K562 (cell line): ENCODE measurements at regions not wholly inside any gene's neighbourhood (a gene's known extent, or its start where the extent isn't known, plus 50 kb on each side); places are given as distances from the start of the nearest gene placed in this dataset.

Experiments used
- ATAC-seq: fragments of 200-7000 bp; cut with Tn5 transposase; 3 replicates; pipeline ENCODE4 v1.9.1; 2020; ENCODE audit warnings: moderate library complexity
- BruUV-seq: library from RNA; stranded (reverse); fragments of 400-500 nt; replicated peaks from 2 replicates; lab custom pipeline; 2021; lab: Mats Ljungman, UMichigan
- CTCF ChIA-PET: fragments of 300-600 bp; formaldehyde crosslinking; extraction: SDS; loops from one replicate; lab custom pipeline; 2021; ENCODE audit warnings: low intra/inter-chr PET ratio; lab: Yijun Ruan, JAX
- POLR2A ChIA-PET: fragments of 300-600, 350-650 bp; sonication (Branson Sonifier 250); formaldehyde crosslinking; extraction: SDS; loops from one replicate; lab custom pipeline; 2021; ENCODE audit warnings: antibody characterized with exemption, inconsistent platforms; lab: Yijun Ruan, JAX
- DNase-seq, 4 experiments: peaks; one replicate each; pipeline versions ENCODE4 v3.0.0 to v3.0.0-alpha.2; 2011 to 2018; ENCODE audit warnings: low spot score in 3 of 4, mixed read lengths in 3 of 4; ENCODE audit errors: extremely low read depth in 1 of 4
- FAIRE-seq: peaks from 2 replicates; lab custom pipeline; 2011; peaks lifted over from hg19 to GRCh38; lab: Jason Lieb, UNC
- H2AFZ ChIP-seq: 2 replicates; pipeline ENCODE4 v1.6.0; 2011; ENCODE audit warnings: low read depth, low read length, control low read depth, inconsistent platforms
- H3K27ac ChIP-seq: fragments of 200-600 bp; 3 replicates; pipeline ENCODE4 v1.8.0; 2011; ENCODE audit warnings: low read depth, mild to moderate bottlenecking, control low read depth, inconsistent platforms, low read length, moderate library complexity, mixed read lengths; ENCODE audit errors: extremely low read depth
- H3K27me3 ChIP-seq, 2 experiments: fragments of 300-600 bp in 1 of 2; 2 replicates in 1 of 2; 3 replicates in 1 of 2; pipeline versions ENCODE4 v1.6.0 to v1.8.0; 2011; ENCODE audit warnings: inconsistent platforms in 2 of 2, low read length in 2 of 2, mild to moderate bottlenecking in 1 of 2, mixed read lengths in 1 of 2, moderate library complexity in 1 of 2; ENCODE audit not compliant: control insufficient read depth in 2 of 2, insufficient read depth in 2 of 2
- H3K36me3 ChIP-seq: fragments of 300-600 bp; 3 replicates; pipeline ENCODE4 v1.8.0; 2011; ENCODE audit warnings: mild to moderate bottlenecking, low read length, inconsistent platforms; ENCODE audit not compliant: control insufficient read depth, insufficient read depth
- H3K4me1 ChIP-seq, 2 experiments: fragments of 200-600 bp in 1 of 2; replicated peaks in 1 of 2; 2 replicates in 1 of 2; 3 replicates in 1 of 2; pipeline versions ENCODE4 v1.5.1 to v1.8.0; 2011; ENCODE audit warnings: inconsistent platforms in 2 of 2, low read length in 2 of 2, mild to moderate bottlenecking in 1 of 2, mixed read lengths in 1 of 2, moderate library complexity in 1 of 2; ENCODE audit not compliant: control insufficient read depth in 2 of 2, insufficient read depth in 2 of 2
- H3K4me2 ChIP-seq: 2 replicates; pipeline ENCODE4 v1.6.1; 2011; ENCODE audit warnings: low read length, control low read depth, inconsistent platforms, mixed read lengths; ENCODE audit not compliant: insufficient read depth
- H3K4me3 ChIP-seq: fragments of 200-600 bp; sonication (generic), shearing (Covaris generic); 2 replicates; pipeline ENCODE4 v1.5.1; 2016; ENCODE audit warnings: control low read depth, inconsistent platforms
- H3K79me2 ChIP-seq: fragments of 200-600 bp; 3 replicates; pipeline ENCODE4 v1.8.0; 2011; ENCODE audit warnings: low read length, inconsistent platforms; ENCODE audit not compliant: control insufficient read depth, insufficient read depth
- H3K9ac ChIP-seq, 2 experiments: 2 replicates each; pipeline versions ENCODE4 v1.6.0 to v1.6.1; 2011; ENCODE audit warnings: low read depth in 2 of 2, low read length in 2 of 2, control low read depth in 1 of 2, inconsistent platforms in 1 of 2, mild to moderate bottlenecking in 1 of 2, mixed read lengths in 1 of 2; ENCODE audit not compliant: insufficient read depth in 1 of 2
- H3K9me1 ChIP-seq: one replicate; pipeline ENCODE4 v1.6.0; 2011; ENCODE audit warnings: inconsistent platforms, mild to moderate bottlenecking, low read length, moderate library complexity; ENCODE audit not compliant: control insufficient read depth, insufficient read depth
- H3K9me3 ChIP-seq: replicated peaks from 2 replicates; pipeline ENCODE4 v1.5.1; 2011; ENCODE audit warnings: low read depth, low read length, inconsistent platforms; ENCODE audit not compliant: control insufficient read depth, insufficient read depth
- H4K20me1 ChIP-seq: replicated peaks from 2 replicates; pipeline ENCODE4 v1.6.1; 2011; ENCODE audit warnings: low read length, inconsistent platforms, mixed read lengths; ENCODE audit not compliant: control insufficient read depth, insufficient read depth
- BRCA1 ChIP-seq, 2 experiments: fragments of 450-650 bp in 1 of 2; sonication (generic) in 1 of 2; formaldehyde crosslinking in 1 of 2; IDR thresholded peaks; 2 replicates each; pipeline versions ENCODE4 v1.5.0 to v1.6.1; 2017 to 2020; ENCODE audit warnings: mild to moderate bottlenecking in 1 of 2, missing genetic modification reagents in 1 of 2
- CREBBP ChIP-seq: IDR thresholded peaks from one replicate; pipeline ENCODE4 v1.6.1; 2012; ENCODE audit warnings: low read depth, mild to moderate bottlenecking, control low read depth, inconsistent platforms, low read length
- CXXC5 ChIP-seq: fragments of 250-450 bp; sonication (Bioruptor Pico); IDR thresholded peaks from 2 replicates; pipeline ENCODE4 v1.8.0; 2022; ENCODE audit warnings: inconsistent platforms, mild to moderate bottlenecking, moderate library complexity
- E2F1 ChIP-seq: sonication (generic); formaldehyde crosslinking; IDR thresholded peaks from 2 replicates; pipeline ENCODE4 v1.8.1; 2023; ENCODE audit warnings: mild to moderate bottlenecking, missing genetic modification reagents, moderate library complexity
- ETV6 ChIP-seq, 3 experiments: fragments of 150-350 bp in 1 of 3; sonication (generic) in 1 of 3; formaldehyde crosslinking in 1 of 3; IDR thresholded peaks; 2 replicates each; pipeline versions ENCODE4 v1.6.1 to v1.8.0; 2014 to 2022; ENCODE audit warnings: borderline replicate concordance in 2 of 3, low read depth in 2 of 3, antibody characterized with exemption in 1 of 3, low read length in 1 of 3, mild to moderate bottlenecking in 1 of 3, missing genetic modification reagents in 1 of 3
- GATAD2A ChIP-seq: fragments of 450-650 bp; IDR thresholded peaks from 2 replicates; pipeline ENCODE4 v1.6.1; 2017
- JUNB ChIP-seq: fragments of 450-650 bp; formaldehyde crosslinking; conservative IDR thresholded peaks from 2 replicates; pipeline ENCODE4 v1.4.0; 2020; ENCODE audit warnings: mild to moderate bottlenecking
- KLF10 ChIP-seq: fragments of 250-450 bp; sonication (Bioruptor Pico); IDR thresholded peaks from 2 replicates; pipeline ENCODE4 v1.6.1; 2021; ENCODE audit warnings: matching md5 sums
- MLX ChIP-seq, 2 experiments: fragments of 450-650 bp in 1 of 2; sonication (generic) in 1 of 2; formaldehyde crosslinking; conservative IDR thresholded peaks; 2 replicates each; pipeline versions ENCODE4 v1.4.0 to v1.8.1; 2020 to 2022; ENCODE audit warnings: mild to moderate bottlenecking in 1 of 2, missing genetic modification reagents in 1 of 2
- NR2C1 ChIP-seq, 2 experiments: fragments of 450-650 bp; IDR thresholded peaks; 2 replicates each; pipeline ENCODE4 v1.6.1; 2017; ENCODE audit warnings: mild to moderate bottlenecking in 2 of 2, antibody characterized with exemption in 1 of 2, inconsistent platforms in 1 of 2, missing compliant biosample characterization in 1 of 2, missing genetic modification characterization in 1 of 2
- SUPT5H ChIP-seq: fragments of 450-650 bp; IDR thresholded peaks from 2 replicates; pipeline ENCODE4 v1.6.1; 2016
- TAL1 ChIP-seq: fragments of 450-650 bp; IDR thresholded peaks from 2 replicates; pipeline ENCODE4 v1.6.1; 2016; ENCODE audit warnings: mild to moderate bottlenecking
- TSC22D4 ChIP-seq: fragments of 450-650 bp; IDR thresholded peaks from 2 replicates; pipeline ENCODE4 v1.6.1; 2016; ENCODE audit warnings: missing genetic modification characterization, missing biosample characterization, control low read depth
- U2AF1 ChIP-seq: fragments of 200-400 bp; formaldehyde crosslinking; optimal IDR thresholded peaks from 2 replicates; pipeline ENCODE3; 2017; ENCODE audit warnings: mild to moderate bottlenecking, low read depth, low read length, moderate library complexity
- ZNF263 ChIP-seq: sonication (generic); formaldehyde crosslinking; IDR thresholded peaks from 2 replicates; pipeline ENCODE4 v1.8.0; 2022; ENCODE audit warnings: mild to moderate bottlenecking, missing genetic modification reagents, borderline replicate concordance
- WGBS: fragments of 100-300 bp; shearing (Covaris generic); methylation state at CpG from one replicate; pipeline ENCODE4 v1.1.6; 2016; ENCODE audit warnings: low coverage, mixed read lengths; ENCODE audit not compliant: insufficient coverage; ENCODE audit errors: missing lambda C conversion rate; 5-methylcytosine and 5-hydroxymethylcytosine counted together
- in situ Hi-C: fragments of 300-500 bp; cut with MboI; formaldehyde crosslinking; loops from 4 replicates; pipeline ENCODE4 v1.15.0; 2018; ENCODE audit warnings: inconsistent platforms, mixed read lengths
- intact Hi-C: fragments of 100-400 bp; cut with micrococcal nuclease; formaldehyde crosslinking; loops from 2 replicates; pipeline ENCODE4 v1.14.2; 2022
- TF ChIP-seq, protein P1 (sequence below): sonication (generic); formaldehyde crosslinking; IDR thresholded peaks from 2 replicates; pipeline ENCODE4 v1.8.1; 2023; ENCODE audit warnings: mild to moderate bottlenecking, missing genetic modification reagents

DNA sequence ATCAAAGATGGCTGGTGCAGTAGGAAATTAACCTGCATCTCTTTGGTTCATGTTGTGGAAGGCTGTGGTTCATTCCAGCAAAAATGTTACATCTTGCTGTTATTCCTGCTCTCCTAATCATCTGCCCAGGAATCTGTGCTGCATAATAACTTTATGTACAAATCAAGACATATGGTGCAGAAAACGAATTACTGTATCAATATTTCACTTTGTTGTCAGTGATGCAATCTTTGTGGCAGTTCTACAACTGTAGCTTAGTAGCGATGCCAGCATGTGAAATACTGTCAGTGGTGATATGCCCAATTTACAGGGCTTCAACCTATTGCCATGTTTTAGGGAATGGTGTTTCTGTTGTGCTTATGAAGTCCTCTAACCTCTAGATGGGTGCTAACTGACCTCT lies 1114.7 kb downstream of the SOCS6 start:
- no TSS peak for BruUV-seq
- CTCF ChIA-PET = no interaction called here

More for the DNA sequence above, 1114.7 kb downstream of the SOCS6 start:
- Histone ChIP-seq H3K9ac (no peak overlapping the region), H3K4me1 (no peaks in the 10 kb centered on the region), H3K9me3 (no peaks in the 10 kb centered on the region), H4K20me1 (no peaks in the 10 kb centered on the region), H3K4me2 (no peak overlapping the region), H3K36me3 (no peaks in the 10 kb centered on the region), H3K27me3 (no peaks in the 10 kb centered on the region), H3K9me1 (no peaks in the 10 kb centered on the region), H2AFZ (no peak overlapping the region), H3K27ac (no peak overlapping the region), H3K4me3 (no peak overlapping the region), H3K79me2 (no peaks in the 10 kb centered on the region)
- in situ Hi-C loops = no loop called here
- 0% methylated on average over 2 of the region's 2 CpGs for WGBS
- no peak for FAIRE-seq
- no peak for TF ChIP-seq U2AF1
- TF ChIP-seq BRCA1 (IDR thresholded peaks at IDR 0.05) = no peak
- no peak for TF ChIP-seq BRCA1 (CRISPR knock-in tag; IDR thresholded peaks at IDR 0.05)
- no peak for TF ChIP-seq ZNF263 (CRISPR knock-in tag)
- TF ChIP-seq ETV6 (IDR thresholded peaks at IDR 0.05; ENCODE audit: borderline replicate concordance in 1 of 2, low read depth in 2 of 2, low read length in 1 of 2) = no peak
- no peak for TF ChIP-seq ETV6 (CRISPR knock-in tag; IDR thresholded peaks at IDR 0.05; ENCODE audit: borderline replicate concordance)
- no peak for TF ChIP-seq CREBBP
- TF ChIP-seq MLX (CRISPR knock-in tag; conservative IDR thresholded peaks at IDR 0.05) = no peak
- no peak for TF ChIP-seq JUNB (CRISPR knock-in tag)
- no peak for TF ChIP-seq CXXC5 (CRISPR knock-in tag)
- no peak for TF ChIP-seq KLF10 (CRISPR knock-in tag)
- TF ChIP-seq TAL1 = no peak
- TF ChIP-seq SUPT5H = no peak
- TF ChIP-seq, protein P1, sequence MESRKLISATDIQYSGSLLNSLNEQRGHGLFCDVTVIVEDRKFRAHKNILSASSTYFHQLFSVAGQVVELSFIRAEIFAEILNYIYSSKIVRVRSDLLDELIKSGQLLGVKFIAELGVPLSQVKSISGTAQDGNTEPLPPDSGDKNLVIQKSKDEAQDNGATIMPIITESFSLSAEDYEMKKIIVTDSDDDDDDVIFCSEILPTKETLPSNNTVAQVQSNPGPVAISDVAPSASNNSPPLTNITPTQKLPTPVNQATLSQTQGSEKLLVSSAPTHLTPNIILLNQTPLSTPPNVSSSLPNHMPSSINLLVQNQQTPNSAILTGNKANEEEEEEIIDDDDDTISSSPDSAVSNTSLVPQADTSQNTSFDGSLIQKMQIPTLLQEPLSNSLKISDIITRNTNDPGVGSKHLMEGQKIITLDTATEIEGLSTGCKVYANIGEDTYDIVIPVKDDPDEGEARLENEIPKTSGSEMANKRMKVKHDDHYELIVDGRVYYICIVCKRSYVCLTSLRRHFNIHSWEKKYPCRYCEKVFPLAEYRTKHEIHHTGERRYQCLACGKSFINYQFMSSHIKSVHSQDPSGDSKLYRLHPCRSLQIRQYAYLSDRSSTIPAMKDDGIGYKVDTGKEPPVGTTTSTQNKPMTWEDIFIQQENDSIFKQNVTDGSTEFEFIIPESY (CRISPR knock-in tag) = no peak
- no peak for TF ChIP-seq TSC22D4 (tag)
- no peak for TF ChIP-seq E2F1 (CRISPR knock-in tag)
- no peak for TF ChIP-seq GATAD2A
- no peak for TF ChIP-seq NR2C1 (IDR thresholded peaks at IDR 0.05)
- TF ChIP-seq NR2C1 (tag; IDR thresholded peaks at IDR 0.05) = no peak
- DNase-seq = no peak
- POLR2A ChIA-PET = no interaction called here
- ATAC-seq = no peak
- intact Hi-C loops = no loop called here
